T-helper 17 cell (primary cell): ENCODE measurements at regions not wholly inside any gene's neighbourhood (a gene's known extent, or its start where the extent isn't known, plus 50 kb on each side); places are given as distances from the start of the nearest gene placed in this dataset.

Experiments used
- ATAC-seq: fragments of 150-1000 bp; cut with Tn5 transposase; 2 replicates; pipeline ENCODE4 v1.10.0; 2021; ENCODE audit warnings: mild to moderate bottlenecking, moderate library complexity
- DNase-seq, 3 donors: peaks; one replicate each; pipeline versions ENCODE4 v3.0.0 to v3.0.0-alpha.2; 2020 to 2021
- H3K9me3 ChIP-seq: one replicate; pipeline ENCODE4 v1.7.0; 2013; ENCODE audit warnings: low read length, mild to moderate bottlenecking; ENCODE audit not compliant: control insufficient read depth, poor library complexity, severe bottlenecking
- H3K27ac Mint-ChIP-seq: one replicate; pipeline ENCODE4 v1.8.0; 2022; ENCODE audit warnings: mild to moderate bottlenecking, moderate library complexity, mixed read lengths
- H3K27me3 Mint-ChIP-seq: one replicate; pipeline ENCODE4 v1.8.0; 2022; ENCODE audit warnings: mixed read lengths
- H3K36me3 Mint-ChIP-seq: one replicate; pipeline ENCODE4 v1.8.0; 2022; ENCODE audit warnings: low read depth, mixed read lengths
- H3K4me1 Mint-ChIP-seq: one replicate; pipeline ENCODE4 v1.8.0; 2022; ENCODE audit warnings: mild to moderate bottlenecking, mixed read lengths
- H3K4me3 Mint-ChIP-seq: one replicate; pipeline ENCODE4 v1.8.0; 2022; ENCODE audit warnings: mild to moderate bottlenecking, moderate library complexity, mixed read lengths

DNA sequence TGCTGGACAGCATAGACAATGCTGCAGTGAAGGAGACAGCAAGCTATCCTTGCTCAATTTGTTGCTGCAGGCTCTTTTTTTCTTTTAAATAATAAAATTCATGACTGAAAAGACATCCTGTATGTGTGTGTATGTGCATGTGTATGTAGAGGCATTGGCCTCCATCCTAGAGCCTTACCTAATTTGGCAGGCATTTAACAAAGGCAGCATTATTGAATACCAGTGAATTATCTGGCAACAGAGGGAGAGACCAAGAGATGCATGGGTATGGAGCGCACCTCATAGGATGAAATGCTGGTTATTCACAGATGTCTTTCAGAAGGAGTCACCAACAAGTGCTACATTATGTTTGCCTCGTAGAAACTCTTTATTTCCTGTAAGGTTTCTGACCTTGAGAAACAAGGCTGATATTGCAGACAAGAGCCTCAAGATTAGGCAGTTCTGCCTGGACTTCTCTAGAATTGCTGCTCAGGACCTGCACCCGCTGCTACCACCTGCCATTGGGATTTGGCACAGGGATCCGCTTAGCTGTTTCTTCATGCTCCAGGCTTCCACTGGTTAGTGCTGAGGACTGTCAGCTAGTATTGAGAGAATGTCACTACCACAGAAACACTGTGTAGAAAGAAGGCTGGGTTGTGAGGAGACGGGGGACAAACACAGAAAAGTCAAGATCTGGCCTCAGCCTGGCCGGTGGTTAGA, 247.7 kb upstream of the RFX3 start:
- H3K4me1 Mint-ChIP-seq, result no peaks in the 10 kb centered on the region
- no peaks in the 10 kb centered on the region for H3K9me3 ChIP-seq
- H3K4me3 Mint-ChIP-seq, result no peak overlapping the region
- ATAC-seq, result no peak
- no peak for DNase-seq
- H3K36me3 Mint-ChIP-seq, result no peaks in the 10 kb centered on the region
- H3K27ac Mint-ChIP-seq, result no peak overlapping the region
- peaks cover 32% of the 10 kb centered on the region for H3K27me3 Mint-ChIP-seq

DNA sequence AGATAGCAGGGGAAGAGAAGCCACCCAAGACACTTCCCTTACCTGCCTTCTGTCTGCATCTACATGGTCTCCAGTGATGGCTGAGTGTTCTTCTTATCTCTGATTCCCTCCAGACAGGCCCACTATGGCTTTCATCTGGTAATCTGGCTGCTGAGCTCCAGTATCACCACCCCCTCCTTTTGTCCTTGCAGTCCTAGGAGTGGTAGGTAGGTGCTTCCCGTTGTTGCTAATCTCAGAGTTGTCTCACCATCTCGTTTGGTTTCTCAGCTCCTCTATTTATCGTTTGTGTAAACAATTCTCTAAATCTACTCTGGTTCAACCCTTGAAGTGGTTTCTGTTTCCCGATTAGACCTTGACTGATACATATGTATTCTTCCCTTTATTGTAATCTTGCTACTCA, 243.8 kb upstream of the RFX3 start:
- ATAC-seq, result no peak
- no peak overlapping the region for H3K27ac Mint-ChIP-seq
- H3K4me1 Mint-ChIP-seq, result no peaks in the 10 kb centered on the region
- peaks cover 9% of the 10 kb centered on the region for H3K27me3 Mint-ChIP-seq
- H3K36me3 Mint-ChIP-seq, result no peaks in the 10 kb centered on the region
- H3K9me3 ChIP-seq, result no peaks in the 10 kb centered on the region
- no peak overlapping the region for H3K4me3 Mint-ChIP-seq
- DNase-seq, result no peak

DNA sequence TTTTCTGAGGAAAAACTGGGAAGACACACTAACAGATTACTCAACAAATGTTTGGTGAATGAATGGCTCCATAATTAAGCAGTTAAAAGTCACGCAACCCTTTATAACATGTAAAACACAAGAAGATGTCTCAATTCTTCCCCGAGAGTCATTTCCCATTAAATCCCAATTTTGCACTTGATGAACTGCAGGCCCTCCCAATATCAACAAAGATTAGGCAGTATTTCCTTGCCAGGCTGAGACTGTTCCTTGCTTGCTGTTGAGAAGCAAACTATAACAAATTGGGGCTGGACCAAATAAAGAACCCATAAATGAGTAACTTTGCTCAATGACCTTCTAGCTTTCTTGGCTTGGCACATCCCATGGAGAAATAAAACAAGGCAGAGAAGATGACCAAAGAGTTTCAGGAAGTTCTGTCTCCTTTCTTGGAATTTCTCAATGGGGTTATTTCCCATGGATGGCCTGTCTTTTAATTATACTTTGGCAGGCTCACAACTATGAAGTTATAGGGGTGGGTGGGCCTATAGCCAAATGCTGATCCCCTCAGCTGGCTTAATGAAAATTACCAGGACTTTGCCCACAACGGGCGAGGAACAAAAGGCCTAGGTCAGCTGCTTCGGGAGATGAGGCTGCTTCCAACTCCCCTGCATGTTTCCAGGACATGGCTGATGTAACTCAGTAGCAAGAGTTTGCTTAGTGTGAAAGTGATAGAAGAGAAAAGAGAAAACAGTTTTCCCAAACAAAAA, 243.1 kb upstream of the RFX3 start:
- Mint-ChIP-seq H3K27ac (no peak overlapping the region), H3K4me1 (no peaks in the 10 kb centered on the region), H3K27me3 (peaks cover 9% of the 10 kb centered on the region), H3K4me3 (no peak overlapping the region), H3K36me3 (no peaks in the 10 kb centered on the region)
- H3K9me3 ChIP-seq, result no peaks in the 10 kb centered on the region
- DNase-seq (no peak), ATAC-seq (no peak)

DNA sequence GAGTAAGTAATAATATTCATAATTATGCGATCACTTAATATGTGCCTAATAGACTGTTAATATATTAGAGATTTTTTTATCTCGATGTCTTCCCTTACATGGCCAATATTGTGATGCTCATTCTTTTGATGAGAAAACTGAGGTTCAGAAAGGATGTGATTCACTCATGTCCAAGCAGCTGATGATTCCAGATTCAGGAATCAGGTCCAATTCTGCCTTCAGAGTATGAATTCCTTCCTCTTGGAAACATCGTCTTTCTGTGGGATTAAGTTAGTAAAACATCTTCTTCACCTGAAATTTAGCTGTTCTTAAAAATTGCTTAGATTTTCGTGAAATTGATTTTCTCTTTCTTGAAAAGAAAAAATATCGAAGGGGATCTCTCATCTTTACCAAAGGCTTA, 242.5 kb upstream of the RFX3 start:
- Mint-ChIP-seq H3K4me3 (no peak overlapping the region), H3K27me3 (peaks cover 9% of the 10 kb centered on the region), H3K4me1 (no peaks in the 10 kb centered on the region), H3K36me3 (no peaks in the 10 kb centered on the region), H3K27ac (no peak overlapping the region)
- no peaks in the 10 kb centered on the region for H3K9me3 ChIP-seq
- ATAC-seq (no peak), DNase-seq (no peak)

DNA sequence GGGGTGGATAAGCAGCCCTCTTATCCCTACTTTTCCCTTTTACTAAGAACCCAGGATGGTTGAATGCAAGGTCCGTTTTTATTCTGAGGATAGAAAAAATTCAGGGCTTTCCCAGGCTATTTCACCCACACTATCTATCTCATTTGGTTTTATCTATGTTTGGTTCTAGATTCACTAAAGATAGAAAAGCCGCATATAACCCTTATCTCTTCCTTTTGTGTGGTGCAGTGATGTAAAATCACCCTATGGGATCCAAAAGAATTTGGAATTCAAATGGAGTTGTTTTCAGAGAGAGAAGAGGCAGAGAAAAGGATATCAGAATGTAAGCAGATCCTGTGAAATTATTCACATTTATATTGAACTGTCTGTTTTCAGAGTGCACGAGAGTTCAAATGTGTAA, 236.3 kb upstream of the RFX3 start:
- ATAC-seq (no peak), DNase-seq (no peak)
- H3K27ac Mint-ChIP-seq, result no peak overlapping the region

DNA sequence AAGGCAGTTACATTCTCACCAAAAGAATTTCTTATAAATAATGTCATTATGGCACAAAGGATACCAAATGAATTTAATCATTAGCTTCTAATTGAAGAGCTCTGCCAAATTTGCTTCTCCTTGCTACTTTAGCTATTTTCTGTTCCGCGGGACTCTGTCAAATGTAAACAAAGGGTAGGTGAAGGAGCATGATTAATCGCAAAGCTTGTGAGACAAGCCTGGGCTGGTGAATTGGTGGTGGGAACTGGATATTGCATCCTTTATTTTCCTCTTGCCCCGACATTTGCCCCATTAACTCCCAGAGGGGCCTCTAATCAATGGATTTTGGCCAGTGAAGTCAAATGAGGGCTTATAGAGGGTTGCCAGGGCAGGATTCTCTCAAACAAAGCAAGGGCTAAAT, 234.2 kb upstream of the RFX3 start:
- H3K4me3 Mint-ChIP-seq, result no peak overlapping the region
- peaks cover 7% of the 10 kb centered on the region for H3K4me1 Mint-ChIP-seq
- ATAC-seq, result no peak
- no peaks in the 10 kb centered on the region for H3K27me3 Mint-ChIP-seq
- no peak overlapping the region for H3K27ac Mint-ChIP-seq
- no peaks in the 10 kb centered on the region for H3K36me3 Mint-ChIP-seq
- no peaks in the 10 kb centered on the region for H3K9me3 ChIP-seq
- no peak for DNase-seq

More for the DNA sequence above, 236.3 kb upstream of the RFX3 start:
- Mint-ChIP-seq H3K4me1 (peaks cover 7% of the 10 kb centered on the region), H3K27me3 (no peaks in the 10 kb centered on the region), H3K36me3 (no peaks in the 10 kb centered on the region), H3K4me3 (no peak overlapping the region)
- no peaks in the 10 kb centered on the region for H3K9me3 ChIP-seq

DNA sequence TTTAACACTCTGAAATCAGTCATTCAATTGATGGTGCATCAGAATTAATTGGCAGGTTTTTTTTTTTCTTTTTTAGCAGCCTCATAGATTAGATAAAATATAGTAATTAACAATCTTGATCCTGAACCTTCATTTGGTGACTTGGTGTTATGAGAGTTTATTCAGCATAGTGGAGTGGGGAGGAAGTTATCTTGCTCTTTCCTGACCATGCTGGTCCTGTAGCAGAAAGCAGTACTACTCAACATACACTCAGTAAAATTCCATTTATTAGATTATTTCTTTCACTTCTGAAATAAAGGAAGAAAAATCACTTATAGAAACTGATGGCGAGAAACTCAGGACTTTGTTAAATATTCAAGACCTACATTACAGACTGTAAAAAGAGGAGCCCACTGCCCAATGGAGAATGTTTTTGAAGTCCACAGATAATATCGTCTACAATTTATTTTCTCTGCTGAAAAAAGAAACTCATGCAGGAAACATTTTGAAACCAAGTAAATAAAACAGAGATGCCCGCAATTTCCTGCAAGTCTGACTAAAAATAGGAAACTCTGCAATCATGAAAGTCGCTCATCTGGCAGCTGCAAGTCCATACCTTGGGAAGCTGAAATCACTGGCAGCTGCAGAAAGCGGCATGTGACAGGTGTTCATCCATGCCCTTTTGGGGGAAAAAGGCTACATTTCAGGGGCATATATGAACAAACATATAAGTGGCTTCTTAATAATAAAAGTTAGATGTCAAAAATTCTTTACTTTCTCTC, 233.2 kb upstream of the RFX3 start:
- DNase-seq (no peak), ATAC-seq (no peak)
- no peaks in the 10 kb centered on the region for H3K36me3 Mint-ChIP-seq
- no peaks in the 10 kb centered on the region for H3K9me3 ChIP-seq
- peak overlapping the region; percentile 8 for H3K27ac Mint-ChIP-seq
- H3K4me1 Mint-ChIP-seq, result peaks cover 7% of the 10 kb centered on the region
- no peaks in the 10 kb centered on the region for H3K27me3 Mint-ChIP-seq
- H3K4me3 Mint-ChIP-seq, result no peak overlapping the region

DNA sequence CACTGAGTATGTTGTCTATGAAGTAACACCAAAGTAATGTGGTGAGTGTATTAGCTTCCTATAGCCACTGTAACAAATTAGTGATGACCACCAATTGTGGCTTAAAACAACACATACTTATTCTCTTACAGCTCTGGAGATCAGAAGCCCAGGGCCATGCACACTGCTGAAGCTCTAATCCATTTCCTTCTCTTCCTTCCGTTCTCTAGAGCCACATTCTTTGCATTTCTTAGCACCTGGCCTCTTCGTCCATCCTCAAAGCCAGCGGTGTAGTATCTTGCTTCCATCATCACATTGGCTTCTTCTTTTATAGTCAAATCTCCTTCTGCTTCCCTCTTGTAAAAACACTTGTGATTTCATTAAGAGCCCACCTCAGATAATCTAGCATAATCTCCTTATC, 230.3 kb upstream of the RFX3 start:
- Mint-ChIP-seq H3K27me3 (no peaks in the 10 kb centered on the region), H3K4me1 (peaks cover 7% of the 10 kb centered on the region), H3K36me3 (no peaks in the 10 kb centered on the region), H3K4me3 (no peak overlapping the region), H3K27ac (no peak overlapping the region)
- no peak for DNase-seq
- no peak for ATAC-seq
- no peaks in the 10 kb centered on the region for H3K9me3 ChIP-seq

DNA sequence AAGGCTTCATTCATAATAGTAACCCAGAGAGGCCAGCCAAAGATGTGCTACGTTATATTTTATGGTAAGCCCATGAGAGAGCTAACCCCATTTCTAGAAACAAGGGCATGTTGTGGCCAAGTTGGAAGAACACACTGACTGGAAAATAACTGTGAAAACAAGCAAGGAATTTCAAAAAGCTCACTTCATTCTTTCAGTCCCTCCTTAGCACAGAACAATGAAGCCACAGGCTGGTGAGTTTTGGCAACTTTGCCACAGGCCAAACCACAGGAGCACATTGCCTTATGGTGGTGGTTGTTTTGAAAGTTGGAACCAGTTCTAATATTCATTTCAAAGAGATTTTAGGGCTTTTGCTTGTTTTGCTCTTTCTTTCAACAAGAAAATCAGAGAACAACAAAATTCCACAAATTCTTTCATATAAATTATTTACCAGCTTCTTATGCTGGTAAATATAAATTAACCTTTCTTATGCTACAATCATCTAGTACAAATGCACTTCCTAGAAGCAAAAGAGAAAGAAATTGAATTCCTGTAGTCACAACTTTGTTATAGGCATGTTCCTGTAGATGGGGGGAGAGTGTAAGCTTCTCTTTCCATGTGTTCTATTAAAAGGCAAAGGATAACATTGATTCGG, 225.4 kb upstream of the RFX3 start:
- ATAC-seq (no peak), DNase-seq (no peak)
- peaks cover 8% of the 10 kb centered on the region for H3K27me3 Mint-ChIP-seq
- H3K27ac Mint-ChIP-seq, result no peak overlapping the region
- no peaks in the 10 kb centered on the region for H3K9me3 ChIP-seq
- no peak overlapping the region for H3K4me3 Mint-ChIP-seq
- H3K4me1 Mint-ChIP-seq, result no peaks in the 10 kb centered on the region
- no peaks in the 10 kb centered on the region for H3K36me3 Mint-ChIP-seq

DNA sequence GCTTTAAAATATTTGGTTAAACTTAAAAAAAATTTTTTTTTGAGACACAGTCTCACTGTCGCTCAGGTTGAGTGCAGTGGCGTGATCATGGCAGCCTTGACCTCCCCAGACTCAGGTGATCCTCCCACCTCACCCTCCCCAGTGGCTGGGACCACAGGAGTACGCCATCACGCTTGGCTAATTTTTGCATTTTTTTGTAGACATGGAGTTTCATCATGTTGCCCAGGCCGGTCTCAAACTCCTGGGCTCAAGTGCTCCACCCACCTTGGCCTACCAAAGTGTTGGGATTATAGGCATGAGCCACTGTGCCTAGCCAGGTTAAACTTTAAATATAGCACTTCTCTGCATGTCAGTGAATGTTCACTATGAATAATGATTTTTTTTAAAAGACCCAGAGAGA, 224.5 kb upstream of the RFX3 start:
- no peaks in the 10 kb centered on the region for H3K9me3 ChIP-seq
- H3K4me1 Mint-ChIP-seq, result no peaks in the 10 kb centered on the region
- DNase-seq (no peak), ATAC-seq (no peak)
- no peak overlapping the region for H3K27ac Mint-ChIP-seq
- H3K4me3 Mint-ChIP-seq, result no peak overlapping the region
- H3K36me3 Mint-ChIP-seq, result no peaks in the 10 kb centered on the region
- peaks cover 8% of the 10 kb centered on the region for H3K27me3 Mint-ChIP-seq

DNA sequence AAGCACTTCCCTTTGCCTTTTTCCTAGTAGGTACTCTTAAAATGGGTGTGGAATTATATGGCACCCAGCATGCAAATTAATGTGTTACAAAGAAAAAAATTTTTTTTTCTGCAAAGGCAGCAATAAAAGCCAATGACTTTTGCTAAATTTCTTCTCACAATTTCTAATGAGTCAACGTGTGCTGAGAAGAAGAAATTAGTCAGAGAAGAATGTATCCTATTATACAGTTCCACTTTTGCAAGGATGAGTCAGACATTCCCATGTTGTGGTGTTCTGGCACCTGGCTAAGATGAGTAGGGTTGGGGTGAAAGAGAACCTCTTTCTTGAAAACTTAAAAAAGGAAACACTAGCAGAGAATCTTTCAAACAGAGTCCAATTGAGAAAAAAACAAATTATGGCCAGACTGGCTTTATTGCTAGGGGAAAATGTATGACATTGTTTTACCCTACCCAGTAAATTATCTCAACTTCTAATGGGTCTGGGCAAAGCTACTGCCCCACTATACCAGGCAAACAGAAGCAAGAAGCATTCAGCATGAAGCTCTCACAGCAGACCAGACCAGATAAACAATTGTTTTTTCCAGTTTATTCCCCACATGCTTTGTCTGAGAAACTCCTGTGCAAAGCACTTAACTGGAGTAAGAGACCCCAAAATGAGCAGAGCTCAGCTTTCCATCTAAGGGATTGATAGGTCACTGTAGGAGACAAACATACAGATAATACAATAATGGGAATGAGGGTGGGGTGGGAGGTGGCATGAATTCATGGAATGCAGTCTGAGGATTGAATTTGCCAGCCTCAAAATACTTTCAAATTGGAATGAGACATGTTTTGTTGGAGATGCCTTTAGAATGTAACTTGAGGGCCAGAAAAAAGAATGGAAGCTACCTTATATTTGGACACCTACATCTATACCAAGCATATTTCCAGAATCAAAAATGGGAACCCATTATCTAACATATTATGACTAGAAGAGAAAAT, 220.8 kb upstream of the RFX3 start:
- Mint-ChIP-seq H3K27me3 (peaks cover 18% of the 10 kb centered on the region), H3K27ac (no peak overlapping the region), H3K4me3 (no peak overlapping the region), H3K4me1 (no peaks in the 10 kb centered on the region), H3K36me3 (no peaks in the 10 kb centered on the region)
- ATAC-seq (no peak), DNase-seq (no peak)
- H3K9me3 ChIP-seq, result no peaks in the 10 kb centered on the region

DNA sequence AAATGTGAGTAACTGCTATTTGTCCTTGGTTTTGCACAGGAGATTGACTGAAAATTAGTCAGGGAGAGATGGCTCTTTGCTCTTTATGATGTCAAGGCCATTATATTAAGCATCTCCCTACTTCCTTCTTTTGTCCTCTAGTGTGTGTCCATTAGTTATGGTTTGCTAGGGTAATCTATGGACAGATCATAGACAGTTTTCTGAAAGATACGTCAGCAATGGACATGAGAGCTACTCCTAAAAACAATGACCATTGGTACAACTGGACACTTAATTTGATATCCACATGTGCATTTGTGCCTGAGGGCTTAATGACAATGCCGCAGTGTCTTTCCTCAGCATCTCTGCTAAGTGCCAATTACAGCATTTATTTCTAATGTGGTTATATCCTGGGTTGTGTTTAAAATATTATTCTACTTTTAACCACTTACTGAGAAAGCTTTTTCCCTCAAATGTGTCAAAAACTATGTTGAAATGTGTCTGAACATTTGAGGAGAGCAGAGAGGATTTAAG, 218.2 kb upstream of the RFX3 start:
- H3K36me3 Mint-ChIP-seq, result no peaks in the 10 kb centered on the region
- DNase-seq, result no peak
- H3K9me3 ChIP-seq, result no peaks in the 10 kb centered on the region
- H3K4me3 Mint-ChIP-seq, result no peak overlapping the region
- H3K4me1 Mint-ChIP-seq, result no peaks in the 10 kb centered on the region
- peaks cover 18% of the 10 kb centered on the region for H3K27me3 Mint-ChIP-seq
- no peak overlapping the region for H3K27ac Mint-ChIP-seq
- ATAC-seq, result no peak
